GM12873 (cell line): ENCODE measurements at regions not wholly inside any gene's neighbourhood (a gene's known extent, or its start where the extent isn't known, plus 50 kb on each side); places are given as distances from the start of the nearest gene placed in this dataset.

Experiments used
- TF ChIP-seq, protein P1 (sequence below): IDR thresholded peaks from 2 replicates; pipeline ENCODE4 v1.5.1; 2012; ENCODE audit warnings: low read depth, mild to moderate bottlenecking, moderate library complexity, low read length, control low read depth; ENCODE audit not compliant: insufficient read depth; ENCODE audit errors: missing control alignments

- TF ChIP-seq, protein P1, sequence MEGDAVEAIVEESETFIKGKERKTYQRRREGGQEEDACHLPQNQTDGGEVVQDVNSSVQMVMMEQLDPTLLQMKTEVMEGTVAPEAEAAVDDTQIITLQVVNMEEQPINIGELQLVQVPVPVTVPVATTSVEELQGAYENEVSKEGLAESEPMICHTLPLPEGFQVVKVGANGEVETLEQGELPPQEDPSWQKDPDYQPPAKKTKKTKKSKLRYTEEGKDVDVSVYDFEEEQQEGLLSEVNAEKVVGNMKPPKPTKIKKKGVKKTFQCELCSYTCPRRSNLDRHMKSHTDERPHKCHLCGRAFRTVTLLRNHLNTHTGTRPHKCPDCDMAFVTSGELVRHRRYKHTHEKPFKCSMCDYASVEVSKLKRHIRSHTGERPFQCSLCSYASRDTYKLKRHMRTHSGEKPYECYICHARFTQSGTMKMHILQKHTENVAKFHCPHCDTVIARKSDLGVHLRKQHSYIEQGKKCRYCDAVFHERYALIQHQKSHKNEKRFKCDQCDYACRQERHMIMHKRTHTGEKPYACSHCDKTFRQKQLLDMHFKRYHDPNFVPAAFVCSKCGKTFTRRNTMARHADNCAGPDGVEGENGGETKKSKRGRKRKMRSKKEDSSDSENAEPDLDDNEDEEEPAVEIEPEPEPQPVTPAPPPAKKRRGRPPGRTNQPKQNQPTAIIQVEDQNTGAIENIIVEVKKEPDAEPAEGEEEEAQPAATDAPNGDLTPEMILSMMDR = no peak
Measured at GRCh38 chr18:34444622-34445021, 219.9 kb upstream of the NOL4 start.

- TF ChIP-seq, protein P1 = no peak
Measured at GRCh38 chr18:34448662-34449061, 223.9 kb upstream of the NOL4 start.

DNA sequence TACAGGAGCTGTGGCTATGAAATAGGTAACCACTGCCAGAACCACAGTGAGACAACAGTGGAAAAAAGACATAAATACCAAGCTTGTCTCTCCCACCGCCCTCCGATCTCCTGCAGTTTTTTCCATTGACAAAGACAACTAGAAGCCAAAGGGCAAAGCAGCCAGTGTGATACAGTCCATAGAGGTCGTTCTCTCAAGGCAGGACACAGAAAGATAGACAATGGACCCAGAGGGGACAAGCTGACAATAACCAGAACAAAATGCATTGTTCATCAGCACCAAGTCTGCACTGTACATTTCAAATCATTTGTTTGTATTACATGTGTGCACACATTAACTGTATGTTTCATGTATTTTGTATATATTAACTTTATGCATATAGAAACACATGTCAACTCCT, 233.0 kb upstream of the NOL4 start:
- TF ChIP-seq, protein P1 = no peak

GRCh38 chr18:34458410-34458977, 233.8 kb upstream of the NOL4 start:
- TF ChIP-seq, protein P1 = no peak

GRCh38 chr18:34461266-34461665, 236.6 kb upstream of the NOL4 start:
- TF ChIP-seq, protein P1 = no peak

GRCh38 chr18:34467058-34467457, 242.3 kb upstream of the NOL4 start:
- TF ChIP-seq, protein P1 = no peak

GRCh38 chr18:34480162-34480700, 229.9 kb upstream of the DTNA start:
- TF ChIP-seq, protein P1 = no peak
